Hepatocyte (in vitro differentiated cells): ENCODE measurements at regions not wholly inside any gene's neighbourhood (a gene's known extent, or its start where the extent isn't known, plus 50 kb on each side); places are given as distances from the start of the nearest gene placed in this dataset.

Experiments used
- DNase-seq: peaks from one replicate; pipeline ENCODE4 v3.0.0-alpha.2; 2016; ENCODE audit warnings: low spot score
- H2AFZ ChIP-seq: fragments of 200-600 bp; sonication (generic); 2 replicates; pipeline ENCODE4 v1.6.0; 2016; ENCODE audit warnings: antibody characterized with exemption, mild to moderate bottlenecking
- H3K27ac ChIP-seq: fragments of 200-600 bp; sonication (generic); 2 replicates; pipeline ENCODE4 v1.5.1; 2016; ENCODE audit warnings: mild to moderate bottlenecking
- H3K27me3 ChIP-seq: fragments of 200-600 bp; sonication (generic); 2 replicates; pipeline ENCODE4 v1.6.1; 2016
- H3K36me3 ChIP-seq: fragments of 200-600 bp; sonication (generic); replicated peaks from 2 replicates; pipeline ENCODE4 v1.5.1; 2016; ENCODE audit warnings: low read depth; ENCODE audit not compliant: insufficient read depth
- H3K4me1 ChIP-seq: fragments of 200-600 bp; sonication (generic); 2 replicates; pipeline ENCODE4 v1.5.1; 2016; ENCODE audit warnings: mild to moderate bottlenecking, moderate library complexity; ENCODE audit not compliant: insufficient read depth
- H3K4me2 ChIP-seq: fragments of 200-600 bp; sonication (generic); 2 replicates; pipeline ENCODE4 v1.6.0; 2016
- H3K4me3 ChIP-seq: fragments of 200-600 bp; sonication (generic); 2 replicates; pipeline ENCODE4 v1.5.1; 2016; ENCODE audit warnings: mild to moderate bottlenecking
- H3K79me2 ChIP-seq: fragments of 200-600 bp; sonication (generic); 2 replicates; pipeline ENCODE4 v1.6.0; 2017; ENCODE audit warnings: mild to moderate bottlenecking
- H3K9me2 ChIP-seq: fragments of 200-600 bp; sonication (generic); replicated peaks from 2 replicates; pipeline ENCODE4 v1.6.0; 2017; ENCODE audit warnings: mild to moderate bottlenecking; ENCODE audit not compliant: insufficient read depth
- H3K9me3 ChIP-seq: fragments of 200-600 bp; sonication (generic); 2 replicates; pipeline ENCODE4 v1.5.1; 2016; ENCODE audit warnings: low read depth, mild to moderate bottlenecking
- H4K20me1 ChIP-seq: fragments of 200-600 bp; sonication (generic); 2 replicates; pipeline ENCODE4 v1.6.0; 2016; ENCODE audit warnings: mild to moderate bottlenecking; ENCODE audit not compliant: insufficient read depth, poor library complexity, severe bottlenecking
- CTCF ChIP-seq: fragments of 200-600 bp; sonication (generic); IDR thresholded peaks from 2 replicates; pipeline ENCODE4 v1.5.1; 2016; ENCODE audit warnings: antibody characterized with exemption, mild to moderate bottlenecking; ENCODE audit not compliant: poor library complexity
- EZH2 ChIP-seq: fragments of 200-600 bp; sonication (generic); IDR thresholded peaks from 2 replicates; pipeline ENCODE4 v1.6.1; 2016; ENCODE audit warnings: antibody characterized with exemption, mild to moderate bottlenecking, borderline replicate concordance
- EZH2phosphoT487 ChIP-seq: fragments of 200-600 bp; sonication (generic); IDR thresholded peaks from one replicate; pipeline ENCODE4 v1.6.1; 2018; ENCODE audit warnings: antibody characterized with exemption, mild to moderate bottlenecking, low read depth, moderate library complexity; ENCODE audit not compliant: unreplicated experiment, severe bottlenecking
- WGBS: methylation state at CpG from one replicate; pipeline ENCODE4 v1.1.6; 2016; ENCODE audit warnings: low lambda C conversion rate; ENCODE audit errors: missing lambda C conversion rate; 5-methylcytosine and 5-hydroxymethylcytosine counted together

GRCh38 chr15:69971771-69972170 is 125.9 kb downstream of the TLE3 start:
- no peaks in the 10 kb centered on the region for H3K9me2 ChIP-seq
- no peak overlapping the region for H3K4me3 ChIP-seq
- no peaks in the 10 kb centered on the region for H3K9me3 ChIP-seq
- no peaks in the 10 kb centered on the region for H3K36me3 ChIP-seq
- no peak for DNase-seq
- no peak overlapping the region for H3K4me2 ChIP-seq
- H4K20me1 ChIP-seq, result no peaks in the 10 kb centered on the region
- H3K4me1 ChIP-seq, result no peaks in the 10 kb centered on the region
- H2AFZ ChIP-seq, result no peak overlapping the region
- peaks cover 18% of the 10 kb centered on the region for H3K27me3 ChIP-seq
- 75% methylated on average over 2 of the region's 2 CpGs for WGBS
- H3K27ac ChIP-seq, result no peak overlapping the region
- TF ChIP-seq CTCF, result no peak
- no peaks in the 10 kb centered on the region for H3K79me2 ChIP-seq

- Histone ChIP-seq H3K4me1 (no peaks in the 10 kb centered on the region), H3K79me2 (no peaks in the 10 kb centered on the region), H3K9me3 (no peaks in the 10 kb centered on the region), H3K27me3 (peaks cover 18% of the 10 kb centered on the region), H3K4me2 (no peak overlapping the region), H3K27ac (no peak overlapping the region), H2AFZ (no peak overlapping the region), H3K4me3 (no peak overlapping the region), H4K20me1 (no peaks in the 10 kb centered on the region), H3K36me3 (no peaks in the 10 kb centered on the region), H3K9me2 (no peaks in the 10 kb centered on the region)
- DNase-seq, result no peak
- 85% methylated on average over 3 of the region's 3 CpGs for WGBS
- no peak for TF ChIP-seq EZH2phosphoT487
- TF ChIP-seq CTCF, result no peak
- no peak for TF ChIP-seq EZH2
These were observed 125.3 kb downstream of the TLE3 start for GRCh38 chr15:69972436-69972835.

GRCh38 chr15:69973102-69973714 is 124.5 kb downstream of the TLE3 start:
- no peak overlapping the region for H2AFZ ChIP-seq

More at GRCh38 chr15:69973102-69973714, 124.5 kb downstream of the TLE3 start:
- Histone ChIP-seq H3K4me3 (no peak overlapping the region), H3K9me3 (no peaks in the 10 kb centered on the region), H3K4me1 (no peaks in the 10 kb centered on the region), H3K27ac (no peak overlapping the region), H3K36me3 (no peaks in the 10 kb centered on the region), H3K27me3 (peaks cover 14% of the 10 kb centered on the region), H4K20me1 (no peaks in the 10 kb centered on the region), H3K79me2 (no peaks in the 10 kb centered on the region), H3K4me2 (no peak overlapping the region), H3K9me2 (no peaks in the 10 kb centered on the region)
- WGBS, result 42% methylated on average over 6 of the region's 6 CpGs
- DNase-seq, result peak; percentile 73
- no peak for TF ChIP-seq CTCF
- TF ChIP-seq EZH2, result no peak
- no peak for TF ChIP-seq EZH2phosphoT487
